Gastrocnemius medialis (tissue), 4 donors: ENCODE measurements at regions not wholly inside any gene's neighbourhood (a gene's known extent, or its start where the extent isn't known, plus 50 kb on each side); places are given as distances from the start of the nearest gene placed in this dataset.

ENCODE experiments used
- POLR2A ChIP-seq, 2 donors: fragments of 450-650 bp; IDR thresholded peaks; one replicate each; pipeline ENCODE4 v1.6.1; 2017; ENCODE audit warnings: antibody characterized with exemption in 2 of 2, mild to moderate bottlenecking in 2 of 2, moderate library complexity in 2 of 2
- TF ChIP-seq, protein P1 (sequence below), 5 experiments: fragments of 450-650 bp in 3 of 5; fragments of 200-600 bp in 2 of 5; sonication (generic) in 2 of 5; IDR thresholded peaks in 4 of 5; conservative IDR thresholded peaks in 1 of 5; 1 replicate in 4 of 5; 2 replicates in 1 of 5; pipeline ENCODE4 v1.5.1; 2016 to 2019; ENCODE audit warnings: antibody characterized with exemption in 5 of 5, mild to moderate bottlenecking in 3 of 5, moderate library complexity in 3 of 5

DNA sequence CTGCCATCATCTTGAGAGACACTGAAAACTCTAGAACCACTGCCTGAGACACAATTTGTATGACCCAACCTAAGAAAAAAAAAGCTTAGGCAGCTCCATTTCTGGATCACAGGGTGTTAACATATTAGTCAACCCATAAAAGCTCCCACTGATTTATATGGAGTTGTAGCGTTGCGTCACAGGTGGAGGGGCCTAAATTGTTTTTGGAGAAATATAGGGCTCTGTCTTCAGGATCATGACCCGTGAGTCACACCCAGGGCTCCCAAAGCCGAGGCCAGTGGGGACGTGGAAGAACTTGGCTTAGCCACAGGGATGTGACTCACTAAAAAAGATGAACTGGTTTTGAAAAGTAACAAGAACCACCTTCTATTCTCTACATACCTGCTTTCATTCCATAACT is 116.5 kb upstream of the BMP2 start:
- TF ChIP-seq, protein P1, sequence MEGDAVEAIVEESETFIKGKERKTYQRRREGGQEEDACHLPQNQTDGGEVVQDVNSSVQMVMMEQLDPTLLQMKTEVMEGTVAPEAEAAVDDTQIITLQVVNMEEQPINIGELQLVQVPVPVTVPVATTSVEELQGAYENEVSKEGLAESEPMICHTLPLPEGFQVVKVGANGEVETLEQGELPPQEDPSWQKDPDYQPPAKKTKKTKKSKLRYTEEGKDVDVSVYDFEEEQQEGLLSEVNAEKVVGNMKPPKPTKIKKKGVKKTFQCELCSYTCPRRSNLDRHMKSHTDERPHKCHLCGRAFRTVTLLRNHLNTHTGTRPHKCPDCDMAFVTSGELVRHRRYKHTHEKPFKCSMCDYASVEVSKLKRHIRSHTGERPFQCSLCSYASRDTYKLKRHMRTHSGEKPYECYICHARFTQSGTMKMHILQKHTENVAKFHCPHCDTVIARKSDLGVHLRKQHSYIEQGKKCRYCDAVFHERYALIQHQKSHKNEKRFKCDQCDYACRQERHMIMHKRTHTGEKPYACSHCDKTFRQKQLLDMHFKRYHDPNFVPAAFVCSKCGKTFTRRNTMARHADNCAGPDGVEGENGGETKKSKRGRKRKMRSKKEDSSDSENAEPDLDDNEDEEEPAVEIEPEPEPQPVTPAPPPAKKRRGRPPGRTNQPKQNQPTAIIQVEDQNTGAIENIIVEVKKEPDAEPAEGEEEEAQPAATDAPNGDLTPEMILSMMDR (IDR thresholded peaks at IDR 0.05 in 4 of 5, conservative IDR thresholded peaks at IDR 0.05 in 1 of 5), result no peak
- TF ChIP-seq POLR2A (IDR thresholded peaks at IDR 0.05), result no peak
